NCI-H226 (cell line): ENCODE measurements at regions not wholly inside any gene's neighbourhood (a gene's known extent, or its start where the extent isn't known, plus 50 kb on each side); places are given as distances from the start of the nearest gene placed in this dataset.
"Not testable (repeated sequence)": the region's sequence is repeated elsewhere in the genome, so short reads cannot be mapped to it uniquely, and the experiment has no call there.

Source experiments
- DNase-seq: peaks from one replicate; pipeline ENCODE4 v3.0.0-alpha.2; 2015

GRCh38 chr3:143175940-143176894 is 56.6 kb downstream of the CHST2 start:
- DNase-seq, result not testable (repeated sequence)

- not testable (repeated sequence) for DNase-seq
These were observed 58.4 kb downstream of the CHST2 start for GRCh38 chr3:143177965-143178364.

- not testable (repeated sequence) for DNase-seq
These were observed 59.4 kb downstream of the CHST2 start for GRCh38 chr3:143178775-143179548.

GRCh38 chr3:143179603-143180002 is 60.0 kb downstream of the CHST2 start:
- DNase-seq, result no peak

- DNase-seq, result not testable (repeated sequence)
These were observed 61.3 kb downstream of the CHST2 start for GRCh38 chr3:143180860-143181259.

- not testable (repeated sequence) for DNase-seq
These were observed 62.4 kb downstream of the CHST2 start for GRCh38 chr3:143181977-143182376.

- DNase-seq, result no peak
These were observed 63.5 kb downstream of the CHST2 start for GRCh38 chr3:143182866-143183664.

- no peak for DNase-seq
These were observed 64.0 kb downstream of the CHST2 start for GRCh38 chr3:143183665-143183964.

GRCh38 chr3:143184099-143184498 is 64.5 kb downstream of the CHST2 start:
- no peak for DNase-seq

GRCh38 chr3:143185401-143185800 is 65.8 kb downstream of the CHST2 start:
- DNase-seq, result no peak

GRCh38 chr3:143187111-143187510 is 67.5 kb downstream of the CHST2 start:
- no peak for DNase-seq

- DNase-seq, result no peak
These were observed 69.3 kb downstream of the CHST2 start for GRCh38 chr3:143188881-143189280.

GRCh38 chr3:143190101-143190500 is 70.5 kb downstream of the CHST2 start:
- DNase-seq, result no peak

GRCh38 chr3:143192193-143192592 is 72.6 kb downstream of the CHST2 start:
- DNase-seq, result no peak

- no peak for DNase-seq
These were observed 80.7 kb downstream of the CHST2 start for GRCh38 chr3:143200001-143200924.

GRCh38 chr3:143201045-143201444 is 81.5 kb downstream of the CHST2 start:
- DNase-seq, result no peak

- DNase-seq, result no peak
These were observed 82.5 kb downstream of the CHST2 start for GRCh38 chr3:143201870-143202752.

GRCh38 chr3:143203142-143203541 is 83.6 kb downstream of the CHST2 start:
- no peak for DNase-seq

GRCh38 chr3:143203848-143204247 is 84.3 kb downstream of the CHST2 start:
- DNase-seq, result peak; percentile 45

- no peak for DNase-seq
These were observed 87.4 kb downstream of the CHST2 start for GRCh38 chr3:143206955-143207337.
